Germinal center (tissue), 1 donor: ENCODE measurements at regions not wholly inside any gene's neighbourhood (a gene's known extent, or its start where the extent isn't known, plus 50 kb on each side); places are given as distances from the start of the nearest gene placed in this dataset.

Experiments used
- DNase-seq: peaks from one replicate; pipeline ENCODE4 v3.0.0; 2012; ENCODE audit warnings: mixed read lengths, low spot score

DNA sequence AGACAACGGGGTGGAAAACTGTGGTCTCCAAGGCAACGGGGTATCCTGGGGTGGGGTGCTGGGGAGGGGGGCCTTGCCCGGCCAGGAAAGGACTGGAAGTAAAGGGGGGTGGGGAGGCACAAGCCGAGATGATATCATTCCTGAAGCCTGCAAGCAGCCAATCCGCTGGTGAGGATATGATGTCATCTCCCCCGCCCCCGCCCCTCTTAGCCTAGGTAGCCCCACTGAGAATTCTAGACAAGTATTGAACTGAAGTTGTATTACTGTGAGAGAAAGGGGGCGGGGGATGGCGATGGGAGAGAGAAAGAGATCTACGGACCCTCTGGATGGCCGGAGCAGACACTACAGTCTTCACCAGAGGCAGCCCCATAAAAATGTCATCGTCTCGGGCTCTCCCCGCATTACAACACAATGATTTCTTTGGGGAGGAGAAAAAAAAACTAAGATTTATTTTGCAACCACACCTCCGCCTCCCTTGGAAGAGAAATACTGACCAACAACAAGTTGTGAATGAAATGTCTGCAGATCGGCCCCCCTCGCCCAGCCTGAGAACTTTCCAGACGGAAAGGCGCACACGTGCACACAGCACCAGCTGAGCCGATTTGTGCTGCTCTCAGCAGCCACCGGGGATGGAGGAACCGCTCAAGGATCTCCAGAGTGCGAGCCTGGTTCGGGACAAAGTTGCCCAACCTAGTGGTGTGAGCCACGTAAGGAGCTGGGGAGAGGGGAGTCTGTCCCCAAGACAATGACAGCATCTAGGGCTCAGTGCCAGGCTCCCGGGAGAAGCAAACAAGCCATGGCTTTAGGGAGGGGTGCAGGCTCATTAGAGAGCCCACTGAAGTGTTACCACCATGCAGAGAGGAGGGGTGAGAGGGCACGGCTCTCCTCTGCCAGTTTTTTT is 222.1 kb downstream of the SOX9 start:
- DNase-seq: no peak

DNA sequence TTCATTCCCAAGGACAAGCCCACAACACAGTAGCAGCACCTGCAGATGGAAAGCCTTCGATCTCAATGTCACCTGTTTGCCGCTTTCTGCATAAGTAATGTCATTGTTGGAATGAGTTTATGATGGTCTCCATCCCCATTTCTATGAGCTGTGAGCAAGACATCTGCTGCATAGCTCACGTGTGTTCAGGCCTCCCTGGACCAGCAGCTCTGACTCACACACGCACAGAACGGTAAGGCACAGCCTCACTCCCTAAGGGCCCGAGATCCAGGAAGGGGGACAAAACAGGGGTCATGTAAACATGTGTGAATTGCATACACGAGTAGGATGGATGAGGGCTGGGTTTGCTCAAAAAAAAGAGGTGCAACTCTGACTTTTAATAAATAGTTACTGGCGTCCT is 223.1 kb downstream of the SOX9 start:
- no peak for DNase-seq

DNA sequence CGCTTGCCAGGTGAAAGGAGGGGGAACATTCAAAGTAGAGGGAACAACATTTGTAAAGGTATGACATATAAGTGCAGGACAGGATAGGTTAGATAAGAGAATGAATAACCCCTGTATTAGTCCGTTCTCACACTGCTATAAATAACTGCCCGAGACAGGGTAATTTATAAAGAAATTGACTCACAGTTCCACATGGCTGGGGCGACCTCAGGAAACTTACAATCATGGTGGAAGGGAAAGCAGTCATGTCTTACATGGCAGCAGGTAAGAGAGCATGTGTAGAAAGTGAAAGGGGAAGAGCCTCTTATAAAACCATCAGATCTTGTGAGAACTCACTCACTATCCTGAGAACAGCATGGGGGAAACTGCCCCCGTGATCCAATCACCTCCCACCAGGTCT is 223.8 kb downstream of the SOX9 start:
- DNase-seq: no peak

DNA sequence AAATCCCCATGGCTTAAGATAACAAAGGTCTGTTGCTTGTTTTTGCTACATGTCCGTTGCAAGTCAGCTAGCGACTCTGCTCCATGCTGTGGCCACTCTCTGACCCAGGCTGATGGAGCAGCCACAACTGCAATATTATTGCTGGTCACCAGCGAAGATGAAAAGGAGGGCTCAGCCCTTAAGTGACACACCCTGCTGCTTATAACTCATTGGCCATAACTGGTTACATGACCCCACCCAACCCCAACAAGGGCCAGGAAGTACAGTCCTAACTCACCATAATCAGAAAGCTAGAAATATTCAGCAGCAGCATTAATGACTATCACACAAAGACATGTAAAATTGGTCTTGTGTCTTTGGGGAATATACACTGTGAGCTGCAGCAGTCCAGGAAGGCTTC is 224.3 kb downstream of the SOX9 start:
- DNase-seq: no peak

DNA sequence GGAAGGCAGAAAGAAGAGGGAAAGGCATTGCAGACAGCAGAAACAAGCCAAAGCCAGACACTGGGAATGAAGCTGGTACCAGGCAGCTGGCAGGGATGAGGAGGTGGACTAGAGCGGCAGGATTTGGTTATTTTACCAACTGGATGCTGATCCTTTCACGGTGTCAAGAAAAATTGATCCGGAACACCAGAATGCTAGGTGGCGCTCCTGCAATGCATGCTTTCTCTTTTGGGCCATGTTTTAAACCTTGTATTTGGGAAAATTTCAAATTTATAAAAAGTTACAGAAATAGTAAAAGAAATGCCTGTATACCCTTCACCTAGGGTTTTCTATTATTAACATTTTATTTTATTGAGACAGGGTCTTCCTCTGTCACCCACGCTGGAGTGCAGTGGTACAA is 224.7 kb downstream of the SOX9 start:
- no peak for DNase-seq

DNA sequence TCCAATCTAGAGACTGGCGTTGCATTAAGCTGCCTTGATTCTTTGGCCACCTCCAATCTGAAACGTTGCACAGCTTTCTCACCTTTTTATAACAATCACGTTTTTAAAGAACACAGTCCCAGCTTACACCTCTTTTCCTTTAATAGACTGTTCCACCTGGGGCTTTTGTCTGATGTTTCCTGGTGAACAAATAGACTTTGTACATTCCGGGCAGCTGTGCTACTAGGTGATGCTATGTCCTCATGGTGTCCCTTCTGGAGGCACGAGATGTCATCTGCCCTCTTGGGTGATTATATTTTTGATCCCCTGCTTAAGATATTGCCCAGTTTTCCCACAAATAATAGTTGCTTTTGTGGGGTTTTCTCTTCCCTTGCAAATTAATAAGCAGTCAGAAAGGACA is 225.5 kb downstream of the SOX9 start:
- no peak for DNase-seq

DNA sequence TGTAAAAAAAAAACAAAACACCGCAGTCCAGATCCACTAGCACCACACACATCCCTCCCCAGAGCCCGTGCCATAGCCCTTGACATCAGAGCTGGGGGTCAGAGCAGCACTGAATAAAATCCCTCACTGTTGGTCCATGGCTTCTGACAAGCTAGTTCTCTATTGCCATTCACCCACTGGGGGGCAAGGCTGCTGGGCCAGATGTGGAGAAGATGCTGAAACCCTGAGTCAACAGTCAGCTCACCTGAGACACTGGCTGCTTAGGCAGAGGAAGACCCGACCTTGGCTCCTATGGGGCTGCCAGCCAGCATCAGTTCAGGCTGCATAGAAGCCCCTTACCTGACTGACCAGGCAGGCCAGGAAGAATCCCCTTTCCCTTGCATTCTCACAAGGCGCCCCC is 228.2 kb downstream of the SOX9 start:
- no peak for DNase-seq

DNA sequence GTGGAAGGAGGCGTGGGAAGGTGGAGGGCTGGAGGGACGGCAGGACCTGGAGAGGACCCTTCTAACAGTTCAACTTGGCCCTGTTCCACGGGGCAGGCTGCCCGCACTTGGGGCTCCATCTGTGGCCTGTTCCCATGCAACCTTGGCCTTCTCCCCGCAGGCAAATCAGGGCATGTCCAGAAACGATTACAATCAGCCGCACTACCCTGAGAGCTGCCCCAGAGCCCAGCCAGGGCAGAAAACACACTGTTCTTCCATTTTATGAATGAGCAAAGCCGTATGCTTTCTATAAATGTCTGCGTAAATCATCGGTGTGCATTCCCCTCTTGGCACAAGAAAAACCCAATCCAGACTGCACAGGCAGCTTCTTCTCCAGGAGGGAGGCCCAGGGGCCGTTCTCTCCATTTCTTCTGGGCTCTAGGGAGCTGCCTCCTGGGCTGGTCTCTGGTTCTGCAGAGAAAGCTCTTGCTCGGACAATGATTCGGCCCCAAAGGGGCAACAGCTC is 228.7 kb downstream of the SOX9 start:
- no peak for DNase-seq

DNA sequence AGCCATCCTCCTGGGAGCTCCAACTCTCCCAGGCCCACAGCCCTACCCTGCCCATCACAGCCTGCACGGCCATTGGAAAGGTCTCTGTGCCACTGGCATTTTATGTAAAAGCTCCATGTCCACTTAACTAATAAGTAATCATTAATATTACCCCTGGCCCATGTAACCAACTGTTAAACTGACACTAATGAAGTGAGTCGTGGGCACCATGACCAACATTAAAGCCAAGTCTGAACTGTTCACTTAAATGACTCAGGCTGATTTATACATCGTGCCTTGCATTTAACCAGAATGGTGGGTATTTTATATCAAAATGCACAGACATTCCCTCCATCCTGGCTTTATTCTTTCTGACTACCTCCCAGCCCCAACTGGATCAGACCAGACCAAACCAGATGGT is 229.3 kb downstream of the SOX9 start:
- no peak for DNase-seq

DNA sequence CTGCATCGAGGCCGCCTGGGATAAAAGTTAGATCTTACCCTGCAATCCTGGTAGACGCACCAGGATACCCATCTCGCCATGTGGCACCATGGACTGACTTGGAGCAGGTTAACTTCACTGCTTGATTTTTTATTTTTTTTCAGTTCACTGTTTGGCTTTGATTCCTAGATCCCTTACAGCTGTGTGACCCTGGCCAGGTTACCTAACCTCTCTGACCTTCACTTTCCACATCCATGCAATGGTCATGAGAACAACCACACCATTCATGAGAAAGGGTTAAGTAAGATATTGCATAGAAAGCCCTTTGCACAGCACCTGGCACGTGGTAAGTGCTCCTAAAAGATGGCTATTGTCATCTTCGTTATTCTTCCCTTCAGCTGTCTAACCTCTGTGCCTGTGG is 230.5 kb downstream of the SOX9 start:
- DNase-seq: no peak

DNA sequence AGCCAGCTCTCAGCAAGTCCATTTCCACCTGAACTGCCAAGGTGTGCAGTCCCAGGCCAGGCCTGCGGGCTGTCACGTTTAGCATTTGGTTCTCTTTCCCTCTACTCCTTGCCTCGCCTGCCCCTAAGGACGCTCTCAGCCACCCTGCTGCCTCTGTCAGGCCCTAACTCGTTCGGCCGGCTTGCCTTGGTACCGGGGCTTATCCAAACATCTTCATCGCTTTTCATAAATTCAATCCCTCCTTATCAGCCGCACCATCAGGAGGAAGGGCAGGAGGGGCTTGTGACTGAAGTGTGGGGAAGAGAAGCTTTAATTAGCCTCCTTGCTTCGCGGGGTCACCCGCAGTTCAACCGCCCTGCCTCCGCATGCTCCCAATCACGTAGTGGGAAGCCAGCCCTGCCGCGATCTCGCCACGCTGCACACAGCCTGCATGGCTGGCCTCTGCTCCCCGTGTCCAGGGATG is 231.1 kb downstream of the SOX9 start:
- DNase-seq: no peak

DNA sequence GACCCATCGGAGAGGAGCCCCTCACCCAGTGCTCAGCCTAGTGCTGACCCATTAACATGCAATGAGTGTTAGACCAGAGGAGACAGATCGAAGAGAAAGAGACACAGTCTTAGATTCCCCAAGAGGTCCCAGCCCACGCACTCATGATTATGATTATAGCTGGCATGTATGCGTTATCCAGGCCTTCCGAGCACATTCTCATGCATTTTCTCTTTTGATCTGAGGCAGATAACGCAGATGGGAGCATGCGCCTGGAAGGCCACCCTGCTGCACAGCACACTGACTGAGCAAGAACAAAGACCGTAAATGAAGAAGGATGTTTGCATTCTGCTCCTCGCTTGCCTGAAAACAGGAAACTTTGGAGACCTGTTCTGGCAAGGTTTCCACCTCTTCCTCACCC is 232.7 kb downstream of the SOX9 start:
- no peak for DNase-seq

DNA sequence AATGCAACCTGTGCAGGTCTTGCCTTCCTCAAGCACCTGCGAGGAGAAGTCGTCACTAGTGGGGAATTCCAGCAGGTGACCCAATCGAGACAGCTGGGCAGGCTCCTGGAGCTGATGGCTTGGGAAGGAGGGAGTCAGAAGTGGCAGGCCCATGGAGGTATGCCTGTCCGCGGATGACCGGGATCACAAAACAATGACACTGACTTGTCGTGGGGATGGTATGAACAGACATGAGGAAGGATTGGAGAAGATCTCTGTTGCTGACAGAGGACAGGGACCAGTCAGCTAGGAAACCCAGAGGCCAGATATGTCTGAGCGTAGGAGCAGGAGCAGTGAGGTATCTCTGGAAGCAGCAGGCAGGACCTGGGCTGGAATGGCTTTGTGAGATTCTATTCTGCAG is 233.3 kb downstream of the SOX9 start:
- no peak for DNase-seq

DNA sequence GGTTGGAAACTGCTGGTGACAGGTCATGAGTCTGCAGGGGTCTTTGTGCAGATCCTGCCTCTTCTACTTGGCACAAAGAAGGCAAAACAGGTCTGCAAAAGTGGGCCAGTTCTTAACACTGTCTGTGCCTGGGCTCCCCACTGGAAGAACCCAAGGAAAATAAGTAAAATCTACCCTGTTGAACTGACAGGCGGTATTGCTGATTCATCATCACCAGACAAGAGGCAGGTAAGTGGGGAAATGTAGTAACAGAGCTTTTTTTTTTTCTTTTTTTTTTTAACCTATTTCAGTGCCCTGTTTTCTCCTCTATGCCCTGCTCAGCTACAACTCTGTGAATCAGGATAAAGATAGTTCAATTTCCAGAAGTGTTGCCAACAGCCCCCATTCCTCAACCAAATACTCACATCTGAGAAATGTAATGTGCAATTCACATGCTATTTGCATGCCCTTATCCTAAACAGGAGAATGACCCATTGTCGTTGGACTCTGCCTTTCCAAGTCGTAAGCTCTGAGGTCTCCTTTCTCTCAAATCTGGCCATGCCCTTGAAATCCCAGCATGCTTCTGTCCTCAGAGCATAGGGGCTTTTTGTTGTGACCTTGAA is 237.0 kb downstream of the SOX9 start:
- no peak for DNase-seq

DNA sequence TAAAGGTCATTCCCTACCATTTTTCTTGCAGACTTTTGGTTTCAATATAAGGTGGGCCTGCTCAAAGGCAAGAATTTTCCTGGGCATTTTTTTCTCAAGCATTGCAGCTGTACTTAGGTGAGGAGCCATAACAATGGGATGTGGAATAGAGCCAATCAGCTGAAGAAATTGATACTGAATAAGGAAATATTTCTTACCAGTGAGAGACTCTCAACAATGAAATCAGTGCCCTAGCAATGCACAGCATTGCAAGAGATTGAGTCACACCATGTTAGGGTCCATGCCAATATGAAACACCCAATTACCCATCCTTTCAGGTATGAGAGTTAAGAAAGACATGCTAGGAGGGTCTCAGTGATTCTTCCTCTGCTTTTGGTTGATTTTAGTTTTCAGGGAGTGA is 237.6 kb downstream of the SOX9 start:
- DNase-seq: no peak

DNA sequence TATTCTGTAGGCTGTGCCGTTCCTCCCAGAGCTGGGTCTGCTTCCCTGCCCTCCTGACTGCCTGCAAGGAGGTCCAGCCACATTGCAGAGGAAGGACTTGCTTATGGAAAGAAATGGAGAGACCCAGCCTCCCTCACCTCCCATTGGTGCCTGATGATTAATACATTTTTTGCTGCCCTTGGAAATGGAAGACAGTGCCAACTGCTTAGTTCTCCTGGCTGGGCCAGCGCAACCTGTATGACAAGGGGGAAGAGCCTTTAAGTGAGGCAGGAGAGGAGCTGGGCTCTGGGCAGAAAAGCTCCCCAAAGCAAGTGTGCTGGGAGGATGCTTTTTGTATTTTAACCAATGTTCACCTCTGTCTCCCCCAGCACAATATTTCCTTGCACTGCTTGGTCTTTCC is 238.5 kb downstream of the SOX9 start:
- no peak for DNase-seq

DNA sequence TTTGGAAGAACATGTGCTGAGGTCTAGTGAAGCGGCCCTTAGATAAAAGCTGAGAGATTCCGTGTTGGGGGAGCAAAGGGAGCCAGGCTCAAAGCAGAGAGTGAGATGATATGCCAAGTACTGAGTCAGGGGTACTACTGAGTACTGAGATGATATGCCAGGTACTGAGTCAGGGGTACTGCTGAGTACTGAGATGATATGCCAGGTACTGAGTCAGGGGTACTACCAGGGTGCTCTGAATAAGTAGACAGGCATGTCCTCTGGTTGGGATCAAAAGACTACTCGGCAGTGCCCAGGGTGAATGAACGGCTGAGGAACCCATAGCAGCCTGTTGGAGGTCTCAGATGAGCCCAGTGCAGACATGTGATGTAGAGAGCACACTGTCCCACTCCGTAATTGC is 239.0 kb downstream of the SOX9 start:
- no peak for DNase-seq

DNA sequence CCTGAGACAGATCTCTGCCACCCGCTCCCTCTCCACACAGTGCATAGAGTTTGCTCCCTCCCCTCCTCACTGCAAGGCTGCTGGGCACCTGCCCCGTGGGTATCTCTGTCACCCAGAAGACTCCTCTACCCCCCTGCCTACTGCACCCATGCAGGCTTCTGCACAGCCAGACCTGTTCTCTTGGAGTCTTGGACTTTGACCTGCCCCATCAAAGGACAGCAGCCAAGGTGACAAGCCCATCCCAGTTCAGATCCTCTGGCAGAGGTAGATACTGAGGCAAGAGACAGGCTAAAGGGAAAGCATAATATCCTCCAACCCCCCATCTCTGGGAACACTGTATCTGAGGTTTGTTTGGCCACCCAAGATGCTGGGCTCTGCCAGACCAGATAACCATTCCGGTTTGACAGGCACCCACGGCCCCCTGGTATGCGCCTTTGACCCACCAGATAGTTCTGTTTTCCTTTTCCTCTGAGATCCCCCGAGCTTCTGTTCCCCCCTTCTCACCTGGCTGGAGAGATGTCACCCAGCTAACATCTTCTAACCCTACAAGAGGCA is 239.6 kb downstream of the SOX9 start:
- DNase-seq: no peak

DNA sequence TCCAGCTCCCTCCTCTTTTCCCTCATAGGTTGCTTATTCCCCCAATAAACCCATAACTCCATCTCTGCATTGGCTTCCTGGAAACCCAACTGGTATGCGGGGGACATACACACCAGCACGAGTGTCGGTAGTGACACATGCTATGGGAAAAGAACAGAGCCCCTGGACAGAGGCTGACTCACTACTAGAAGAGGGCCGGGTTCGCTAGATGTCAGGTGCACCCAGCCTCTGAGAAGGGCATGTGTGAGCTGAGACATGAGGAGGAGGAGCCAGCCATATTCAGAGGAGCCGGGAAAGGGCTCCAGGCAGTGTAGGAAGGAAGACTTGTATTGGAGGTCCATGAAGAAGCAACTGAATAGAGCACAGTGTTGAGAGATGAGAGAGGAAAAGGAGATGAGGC is 241.1 kb downstream of the SOX9 start:
- DNase-seq: no peak

DNA sequence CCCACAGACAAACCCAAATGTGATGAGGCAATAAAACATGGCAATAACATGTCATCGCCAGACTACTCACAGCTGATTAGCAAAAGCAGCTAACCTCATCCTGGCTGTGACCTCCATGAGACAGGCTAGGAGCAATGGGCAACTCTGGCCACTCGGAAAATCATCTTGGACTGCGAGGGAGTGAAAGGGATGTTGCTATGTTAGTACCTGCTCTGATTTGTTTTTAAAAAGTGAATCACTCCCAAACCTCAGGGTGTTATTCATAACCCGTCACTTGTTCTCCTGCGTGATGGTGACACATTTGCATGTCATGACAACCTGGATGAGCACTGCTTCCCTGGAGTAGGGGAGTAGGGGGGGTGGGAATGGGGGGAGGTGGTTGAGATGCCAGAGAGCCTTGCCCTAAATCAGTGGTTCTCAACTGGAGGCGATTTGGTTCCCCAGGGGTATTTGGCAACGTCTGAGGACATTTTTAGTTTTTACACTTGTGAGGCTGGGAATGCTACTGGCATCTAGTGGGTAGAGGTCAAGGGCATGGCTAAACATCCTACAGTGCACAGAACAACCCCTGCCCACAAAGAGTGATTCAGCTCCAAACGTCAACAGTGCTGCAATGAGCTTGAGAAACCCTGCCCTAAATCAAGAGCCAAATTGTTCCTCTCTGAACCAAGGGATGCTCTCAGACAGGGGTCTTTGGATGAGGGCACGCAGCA is 241.7 kb downstream of the SOX9 start:
- DNase-seq: no peak

DNA sequence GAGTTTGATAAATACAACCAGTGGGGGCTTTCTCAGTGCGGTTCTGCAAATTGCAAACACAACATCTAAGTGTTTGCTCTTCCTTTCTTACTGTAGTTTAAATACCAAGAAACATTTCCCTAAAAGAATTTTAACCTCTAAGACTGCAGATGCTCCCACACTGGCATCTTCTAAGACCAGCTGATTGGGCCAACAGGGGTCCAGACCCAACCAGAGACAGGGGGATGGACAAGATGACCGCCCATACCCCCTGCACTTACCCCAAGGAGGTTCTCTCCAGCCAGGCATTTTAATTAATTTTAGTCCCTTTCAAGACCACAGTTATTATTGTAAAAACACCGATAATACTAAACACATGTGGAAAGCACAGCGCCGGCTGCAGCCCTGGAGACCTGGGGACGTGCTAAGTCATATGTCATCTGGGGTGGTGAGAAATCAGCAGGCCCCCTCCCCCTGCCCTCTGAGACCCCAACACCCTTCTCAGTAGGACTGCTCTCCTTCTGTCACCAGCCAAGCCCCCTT is 242.3 kb downstream of the SOX9 start:
- no peak for DNase-seq

DNA sequence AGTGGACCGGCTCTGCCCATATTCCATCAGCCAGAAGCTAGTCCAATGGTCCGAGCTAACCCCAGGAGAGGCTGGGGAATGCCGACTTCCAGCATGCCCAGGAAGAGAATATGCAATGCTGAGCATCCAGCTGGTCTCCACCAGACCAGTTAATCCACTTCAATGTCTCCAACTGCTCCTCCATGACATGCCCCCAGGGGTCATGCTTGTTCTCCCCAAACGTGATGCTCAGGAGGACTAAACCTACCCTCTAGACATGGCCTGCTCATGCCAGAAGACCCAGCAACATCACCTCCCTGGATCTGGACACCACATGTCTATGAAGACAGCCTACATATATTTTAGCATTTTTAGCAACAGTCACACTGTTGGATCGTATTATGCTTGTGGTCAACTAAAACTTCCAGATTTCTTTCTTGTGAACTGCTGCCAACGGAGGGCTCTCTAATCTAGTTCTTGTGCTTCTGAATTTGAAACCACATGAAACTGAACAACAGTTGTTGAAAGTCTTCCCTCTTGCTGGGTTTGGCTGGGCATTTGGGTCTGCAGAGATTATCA is 245.1 kb downstream of the SOX9 start:
- no peak for DNase-seq
